ENCODE measurements at regions not wholly inside any gene's neighbourhood (a gene's known extent, or its start where the extent isn't known, plus 50 kb on each side); places are given as distances from the start of the nearest gene placed in this dataset.
A peak's percentile ranks its signal among the peaks of the same experiment; 100 is the strongest.

- Histone ChIP-seq H3K9me3 (ENCODE audit: low read depth) (no peaks in the 10 kb centered on the region), H4K20me1 (ENCODE audit: insufficient read depth) (no peaks in the 10 kb centered on the region), H3K9ac (no peak overlapping the region), H3K4me1 (ENCODE audit: insufficient read depth) (no peaks in the 10 kb centered on the region), H3K4me3 (no peak overlapping the region), H3F3A (ENCODE audit: insufficient read depth) (no peaks in the 10 kb centered on the region), H3K36me3 (ENCODE audit: low read depth) (no peaks in the 10 kb centered on the region), H3K9me2 (ENCODE audit: insufficient read depth) (no peaks in the 10 kb centered on the region), H3K27me3 (replicated peaks; ENCODE audit: insufficient read depth) (peaks cover 27% of the 10 kb centered on the region), H2AFZ (no peak overlapping the region), H3K27ac (no peak overlapping the region), H3K79me2 (ENCODE audit: insufficient read depth) (no peaks in the 10 kb centered on the region), H3K4me2 (ENCODE audit: unreplicated experiment) (no peak overlapping the region)
- in situ Hi-C loops (cut with MboI), result no loop called here
- DNase-seq, result no peak
- no peak for TF ChIP-seq EZH2phosphoT487 (IDR thresholded peaks at IDR 0.05; ENCODE audit: insufficient read depth, low read depth)
- no peak for TF ChIP-seq EZH2 (IDR thresholded peaks at IDR 0.05; ENCODE audit: insufficient read depth, poor library complexity, severe bottlenecking)
- whole genome bisulfite sequencing, 2 experiments (ENCODE audit: low coverage in 1 of 2, low lambda C conversion rate in 2 of 2, missing lambda C conversion rate in 2 of 2), result 72 to 74% methylated on average over 10 of the region's 10 CpGs
These were observed 49.9 kb upstream of the CAPRIN1 start for GRCh38 chr11:34001557-34002064.

- WGBS, 2 experiments (ENCODE audit: low coverage in 1 of 2, low lambda C conversion rate in 2 of 2, missing lambda C conversion rate in 2 of 2), result 52 to 58% methylated on average over 2 of the region's 2 CpGs
These were observed 52.1 kb upstream of the CAPRIN1 start for GRCh38 chr11:33999393-33999792.

GRCh38 chr11:33997584-33998251 is 53.8 kb upstream of the CAPRIN1 start:
- Histone ChIP-seq H4K20me1 (ENCODE audit: insufficient read depth) (no peaks in the 10 kb centered on the region), H3K9me2 (ENCODE audit: insufficient read depth) (no peaks in the 10 kb centered on the region), H3K36me3 (ENCODE audit: low read depth) (no peaks in the 10 kb centered on the region), H3K9me3 (ENCODE audit: low read depth) (no peaks in the 10 kb centered on the region), H2AFZ (0 out of 2 replicates have a peak overlapping the region, but pooled peaks have one; percentile 63), H3K79me2 (ENCODE audit: insufficient read depth) (no peaks in the 10 kb centered on the region), H3K27ac (no peak overlapping the region), H3K9ac (no peak overlapping the region), H3K27me3 (replicated peaks; ENCODE audit: insufficient read depth) (peaks cover 15% of the 10 kb centered on the region; the same call in 1 of the 2 replicates), H3K4me3 (no peak overlapping the region), H3K4me1 (ENCODE audit: insufficient read depth) (no peaks in the 10 kb centered on the region), H3F3A (ENCODE audit: insufficient read depth) (no peaks in the 10 kb centered on the region), H3K4me2 (ENCODE audit: unreplicated experiment) (no peak overlapping the region)
- WGBS, 2 experiments (ENCODE audit: low coverage in 1 of 2, low lambda C conversion rate in 2 of 2, missing lambda C conversion rate in 2 of 2), result 49 to 52% methylated on average over 7 of the region's 7 CpGs
- DNase-seq, result peak; percentile 12
- in situ Hi-C loops (cut with MboI), result loop anchor here (10.0 kb wide), 1 partner anchor 367 kb away; no protein-coding TSS in a partner anchor
- TF ChIP-seq EZH2phosphoT487 (IDR thresholded peaks at IDR 0.05; ENCODE audit: insufficient read depth, low read depth) (no peak), EZH2 (IDR thresholded peaks at IDR 0.05; ENCODE audit: insufficient read depth, poor library complexity, severe bottlenecking) (no peak)

More at GRCh38 chr11:33999393-33999792, 52.1 kb upstream of the CAPRIN1 start:
- Histone ChIP-seq H4K20me1 (ENCODE audit: insufficient read depth) (no peaks in the 10 kb centered on the region), H2AFZ (no peak overlapping the region), H3K4me1 (ENCODE audit: insufficient read depth) (no peaks in the 10 kb centered on the region), H3K9ac (no peak overlapping the region), H3K4me3 (no peak overlapping the region), H3K9me2 (ENCODE audit: insufficient read depth) (no peaks in the 10 kb centered on the region), H3K27ac (no peak overlapping the region), H3K27me3 (replicated peaks; ENCODE audit: insufficient read depth) (peaks cover 18% of the 10 kb centered on the region; the same call in 1 of the 2 replicates), H3K79me2 (ENCODE audit: insufficient read depth) (no peaks in the 10 kb centered on the region), H3K36me3 (ENCODE audit: low read depth) (no peaks in the 10 kb centered on the region), H3K9me3 (ENCODE audit: low read depth) (no peaks in the 10 kb centered on the region), H3K4me2 (ENCODE audit: unreplicated experiment) (no peak overlapping the region), H3F3A (ENCODE audit: insufficient read depth) (no peaks in the 10 kb centered on the region)
- no peak for DNase-seq
- TF ChIP-seq EZH2phosphoT487 (IDR thresholded peaks at IDR 0.05; ENCODE audit: insufficient read depth, low read depth) (no peak), EZH2 (IDR thresholded peaks at IDR 0.05; ENCODE audit: insufficient read depth, poor library complexity, severe bottlenecking) (no peak)
- in situ Hi-C loops (cut with MboI), result loop anchor here (10.0 kb wide), 1 partner anchor 365 kb away; no protein-coding TSS in a partner anchor

- no peaks in the 10 kb centered on the region for H3K36me3 ChIP-seq (ENCODE audit: low read depth)
- peak; percentile 87 for DNase-seq
- H3K4me1 ChIP-seq (ENCODE audit: insufficient read depth), result no peaks in the 10 kb centered on the region
- no peak overlapping the region for H3K9ac ChIP-seq
- H3K9me3 ChIP-seq (ENCODE audit: low read depth), result no peaks in the 10 kb centered on the region
- peak overlapping the region; percentile 67 for H3K4me2 ChIP-seq (ENCODE audit: unreplicated experiment)
- peaks cover 10% of the 10 kb centered on the region; the same call in 1 of the 2 replicates for H3K27me3 ChIP-seq (replicated peaks; ENCODE audit: insufficient read depth)
- H3F3A ChIP-seq (ENCODE audit: insufficient read depth), result no peaks in the 10 kb centered on the region
- no peaks in the 10 kb centered on the region for H3K9me2 ChIP-seq (ENCODE audit: insufficient read depth)
- no peak overlapping the region for H3K27ac ChIP-seq
- WGBS, 2 experiments (ENCODE audit: low coverage in 1 of 2, low lambda C conversion rate in 2 of 2, missing lambda C conversion rate in 2 of 2), result 19 to 20% methylated on average over 25 of the region's 25 CpGs
- H3K4me3 ChIP-seq, result peak overlapping the region; percentile 17; the same call in 1 of the 2 replicates
- in situ Hi-C loops (cut with MboI), result loop anchor here (10.0 kb wide), 1 partner anchor 368 kb away; no protein-coding TSS in a partner anchor
- no peaks in the 10 kb centered on the region for H3K79me2 ChIP-seq (ENCODE audit: insufficient read depth)
- no peaks in the 10 kb centered on the region for H4K20me1 ChIP-seq (ENCODE audit: insufficient read depth)
- H2AFZ ChIP-seq, result peak overlapping the region; percentile 63
- TF ChIP-seq EZH2 (IDR thresholded peaks at IDR 0.05; ENCODE audit: insufficient read depth, poor library complexity, severe bottlenecking) (no peak), EZH2phosphoT487 (IDR thresholded peaks at IDR 0.05; ENCODE audit: insufficient read depth, low read depth) (no peak)
These were observed 54.8 kb upstream of the CAPRIN1 start for GRCh38 chr11:33996498-33997454.
